Hematopoietic multipotent progenitor cell (in vitro differentiated cells): ENCODE measurements at regions not wholly inside any gene's neighbourhood (a gene's known extent, or its start where the extent isn't known, plus 50 kb on each side); places are given as distances from the start of the nearest gene placed in this dataset.
"Not testable (repeated sequence)": the region's sequence is repeated elsewhere in the genome, so short reads cannot be mapped to it uniquely, and the experiment has no call there.

Experiments used
- DNase-seq, 3 donors: peaks; one replicate each; pipeline ENCODE4 v3.0.0-alpha.2; 2011 to 2015; ENCODE audit warnings: low read depth in 2 of 3, low spot score in 2 of 3

GRCh38 chr2:146587291-146587713 lies 1257.5 kb upstream of the ACVR2A start:
- DNase-seq: no peak

- DNase-seq: no peak
Measured at GRCh38 chr2:146584316-146584715, 1260.5 kb upstream of the ACVR2A start.

GRCh38 chr2:146579147-146579930 lies 1265.5 kb upstream of the ACVR2A start:
- DNase-seq: no peak

GRCh38 chr2:146576339-146577111 lies 1268.3 kb upstream of the ACVR2A start:
- no peak for DNase-seq

- no peak for DNase-seq
Measured at GRCh38 chr2:146572598-146572997, 1272.2 kb upstream of the ACVR2A start.

- DNase-seq: no peak
Measured at GRCh38 chr2:146561996-146562395, 1282.8 kb upstream of the ACVR2A start.

- DNase-seq: no peak
Measured at GRCh38 chr2:146547236-146547635, 1297.6 kb upstream of the ACVR2A start.

- no peak for DNase-seq
Measured at GRCh38 chr2:146544701-146545100, 1300.1 kb upstream of the ACVR2A start.

GRCh38 chr2:146541896-146542295 lies 1302.9 kb upstream of the ACVR2A start:
- no peak for DNase-seq

- peak in 1 of 3 donors; percentile 6 for DNase-seq
Measured at GRCh38 chr2:146540271-146540932, 1304.4 kb upstream of the ACVR2A start.

- DNase-seq: not testable (repeated sequence)
Measured at GRCh38 chr2:146539739-146540138, 1305.1 kb upstream of the ACVR2A start.

- no peak for DNase-seq
Measured at GRCh38 chr2:146537477-146537876, 1307.4 kb upstream of the ACVR2A start.

- DNase-seq: no peak
Measured at GRCh38 chr2:146532509-146533147, 1312.2 kb upstream of the ACVR2A start.

GRCh38 chr2:146532009-146532408 lies 1312.8 kb upstream of the ACVR2A start:
- DNase-seq: no peak

- DNase-seq: no peak
Measured at GRCh38 chr2:146530886-146531285, 1313.9 kb upstream of the ACVR2A start.

GRCh38 chr2:146527166-146527565 lies 1317.7 kb upstream of the ACVR2A start:
- no peak for DNase-seq

GRCh38 chr2:146523196-146523595 lies 1321.6 kb upstream of the ACVR2A start:
- DNase-seq: peak in 1 of 3 donors; percentile 32

GRCh38 chr2:146506851-146507250 lies 1338.0 kb upstream of the ACVR2A start:
- peak in 1 of 3 donors; percentile 3 for DNase-seq

GRCh38 chr2:146503366-146503765 lies 1341.5 kb upstream of the ACVR2A start:
- DNase-seq: no peak

GRCh38 chr2:146496248-146496647 lies 1348.6 kb upstream of the ACVR2A start:
- no peak for DNase-seq

- no peak for DNase-seq
Measured at GRCh38 chr2:146489386-146489785, 1355.4 kb upstream of the ACVR2A start.
